Breast epithelium (tissue), 4 donors: ENCODE measurements at regions not wholly inside any gene's neighbourhood (a gene's known extent, or its start where the extent isn't known, plus 50 kb on each side); places are given as distances from the start of the nearest gene placed in this dataset.

Experiments used
- DNase-seq, 2 donors: peaks; one replicate each; pipeline ENCODE4 v3.0.0-alpha.2; 2019; ENCODE audit warnings: low spot score in 2 of 2
- H3K27ac ChIP-seq, 2 donors: fragments of 200-600 bp; sonication (generic) in 1 of 2; one replicate each; pipeline ENCODE4 v1.5.1; 2016 to 2019; ENCODE audit warnings: mild to moderate bottlenecking in 1 of 2
- H3K27me3 ChIP-seq, 2 donors: fragments of 200-600 bp; sonication (generic) in 1 of 2; one replicate each; pipeline versions ENCODE4 v1.5.1 to v1.6.0; 2017 to 2019; ENCODE audit warnings: control low read depth in 1 of 2, mild to moderate bottlenecking in 1 of 2
- H3K36me3 ChIP-seq: fragments of 200-600 bp; one replicate; pipeline ENCODE4 v1.5.1; 2019
- H3K4me1 ChIP-seq, 2 donors: fragments of 200-600 bp; sonication (generic); one replicate each; pipeline ENCODE4 v1.5.1; 2016 to 2019; ENCODE audit warnings: control low read depth in 1 of 2
- H3K4me3 ChIP-seq, 3 donors: fragments of 200-600 bp; sonication (generic); 1 replicate in 2 of 3; 2 replicates in 1 of 3; pipeline ENCODE4 v1.5.1; 2016 to 2019; ENCODE audit warnings: mild to moderate bottlenecking in 3 of 3, moderate library complexity in 2 of 3
- H3K9me3 ChIP-seq, 2 donors: fragments of 200-600 bp; sonication (generic) in 1 of 2; one replicate each; pipeline ENCODE4 v1.5.1; 2016 to 2019; ENCODE audit warnings: control low read depth in 1 of 2
- CTCF ChIP-seq, 3 donors: fragments of 450-650 bp; IDR thresholded peaks; one replicate each; pipeline ENCODE4 v1.5.1; 2016 to 2017; ENCODE audit warnings: antibody characterized with exemption in 3 of 3, mild to moderate bottlenecking in 3 of 3, moderate library complexity in 3 of 3
- POLR2A ChIP-seq: fragments of 450-650 bp; IDR thresholded peaks from one replicate; pipeline ENCODE4 v1.6.1; 2016; ENCODE audit warnings: antibody characterized with exemption, mild to moderate bottlenecking, moderate library complexity
- POLR2AphosphoS5 ChIP-seq, 3 donors: sonication (generic); formaldehyde crosslinking; IDR thresholded peaks; one replicate each; pipeline ENCODE4 v1.6.1; 2017; ENCODE audit warnings: antibody characterized with exemption in 3 of 3
- intact Hi-C: fragments of 100-400 bp; cut with DNase I; formaldehyde crosslinking; loops from one replicate; pipeline ENCODE4 v1.15.1; 2023; ENCODE audit warnings: low total_unique reads

- Histone ChIP-seq H3K27ac (no peak overlapping the region), H3K27me3 (no peaks in the 10 kb centered on the region), H3K36me3 (no peaks in the 10 kb centered on the region), H3K4me3 (no peak overlapping the region), H3K9me3 (no peaks in the 10 kb centered on the region), H3K4me1 (no peaks in the 10 kb centered on the region)
- intact Hi-C loops: no loop called here
- TF ChIP-seq CTCF (IDR thresholded peaks at IDR 0.05) (no peak), POLR2AphosphoS5 (IDR thresholded peaks at IDR 0.05) (no peak), POLR2A (no peak)
- DNase-seq: no peak
Observed at GRCh38 chr4:59179372-59179771, 2020.8 kb upstream of the ADGRL3 start.

GRCh38 chr4:59180161-59180560 lies 2020.0 kb upstream of the ADGRL3 start:
- Histone ChIP-seq H3K9me3 (no peaks in the 10 kb centered on the region), H3K27ac (no peak overlapping the region), H3K4me3 (no peak overlapping the region), H3K4me1 (no peaks in the 10 kb centered on the region), H3K36me3 (no peaks in the 10 kb centered on the region), H3K27me3 (no peaks in the 10 kb centered on the region)
- TF ChIP-seq POLR2AphosphoS5 (IDR thresholded peaks at IDR 0.05) (no peak), CTCF (IDR thresholded peaks at IDR 0.05) (no peak), POLR2A (no peak)
- DNase-seq: no peak
- intact Hi-C loops: no loop called here

- intact Hi-C loops: no loop called here
Observed at GRCh38 chr4:59180969-59181368, 2019.2 kb upstream of the ADGRL3 start.

GRCh38 chr4:59195839-59196238 lies 2004.3 kb upstream of the ADGRL3 start:
- H3K27me3 ChIP-seq: no peaks in the 10 kb centered on the region
- H3K9me3 ChIP-seq: no peaks in the 10 kb centered on the region
- TF ChIP-seq CTCF (IDR thresholded peaks at IDR 0.05) (no peak), POLR2AphosphoS5 (IDR thresholded peaks at IDR 0.05) (no peak), POLR2A (no peak)
- no peaks in the 10 kb centered on the region for H3K4me1 ChIP-seq
- intact Hi-C loops: no loop called here
- DNase-seq: no peak
- no peak overlapping the region for H3K27ac ChIP-seq
- H3K36me3 ChIP-seq: no peaks in the 10 kb centered on the region
- H3K4me3 ChIP-seq: no peak overlapping the region

More at GRCh38 chr4:59180969-59181368, 2019.2 kb upstream of the ADGRL3 start:
- Histone ChIP-seq H3K27me3 (no peaks in the 10 kb centered on the region), H3K9me3 (no peaks in the 10 kb centered on the region), H3K4me1 (no peaks in the 10 kb centered on the region), H3K36me3 (no peaks in the 10 kb centered on the region), H3K4me3 (no peak overlapping the region), H3K27ac (no peak overlapping the region)
- no peak for DNase-seq
- no peak for TF ChIP-seq POLR2A
- TF ChIP-seq POLR2AphosphoS5 (IDR thresholded peaks at IDR 0.05): no peak
- no peak for TF ChIP-seq CTCF (IDR thresholded peaks at IDR 0.05)

GRCh38 chr4:59200992-59201391 lies 1999.1 kb upstream of the ADGRL3 start:
- no peaks in the 10 kb centered on the region for H3K4me1 ChIP-seq
- no peaks in the 10 kb centered on the region for H3K9me3 ChIP-seq
- DNase-seq: no peak
- no peak for TF ChIP-seq POLR2A
- H3K27ac ChIP-seq: no peak overlapping the region
- no peak overlapping the region for H3K4me3 ChIP-seq
- H3K36me3 ChIP-seq: no peaks in the 10 kb centered on the region
- H3K27me3 ChIP-seq: no peaks in the 10 kb centered on the region
- intact Hi-C loops: no loop called here
